HepG2 (cell line): ENCODE measurements at regions not wholly inside any gene's neighbourhood (a gene's known extent, or its start where the extent isn't known, plus 50 kb on each side); places are given as distances from the start of the nearest gene placed in this dataset.

Experiments used
- ATAC-seq: fragments of 200-7000 bp; cut with Tn5 transposase; 3 replicates; pipeline ENCODE4 v1.9.1; 2020; ENCODE audit warnings: mild to moderate bottlenecking, moderate library complexity
- BruUV-seq: library from RNA; stranded (reverse); fragments of 400-500 nt; replicated peaks from 2 replicates; lab custom pipeline; 2021; lab: Mats Ljungman, UMichigan
- CTCF ChIA-PET: fragments of 300-600 bp; formaldehyde crosslinking; extraction: SDS; loops from one replicate; lab custom pipeline; 2021; ENCODE audit warnings: low total read pairs, inconsistent platforms, low intra/inter-chr PET ratio; lab: Yijun Ruan, JAX
- POLR2A ChIA-PET: fragments of 350-600 bp; sonication (Branson Sonifier 250); formaldehyde crosslinking; loops from one replicate; lab custom pipeline; 2020; ENCODE audit warnings: antibody characterized with exemption, inconsistent platforms; lab: Yijun Ruan, JAX
- DNase-seq: peaks from one replicate; pipeline ENCODE4 v3.0.0-alpha.2; 2015; ENCODE audit warnings: low spot score
- FAIRE-seq: peaks from 3 replicates; lab custom pipeline; 2011; peaks lifted over from hg19 to GRCh38; lab: Jason Lieb, UNC
- H2AFZ ChIP-seq: one replicate; pipeline ENCODE4 v1.6.1; 2011; ENCODE audit warnings: low read length, inconsistent platforms
- H3K27ac ChIP-seq: fragments of 300-600 bp; 3 replicates; pipeline ENCODE4 v1.8.0; 2011; ENCODE audit warnings: mixed run types, mild to moderate bottlenecking, mixed read lengths, low read length, inconsistent platforms; ENCODE audit not compliant: insufficient read depth; ENCODE audit errors: extremely low read length
- H3K27me3 ChIP-seq, 2 experiments: fragments of 200-600 bp in 1 of 2; 2 replicates in 1 of 2; 3 replicates in 1 of 2; pipeline versions ENCODE4 v1.6.0 to v1.8.0; 2011; ENCODE audit warnings: low read length in 2 of 2, mild to moderate bottlenecking in 2 of 2, moderate library complexity in 2 of 2, inconsistent platforms in 1 of 2; ENCODE audit not compliant: insufficient read depth in 2 of 2, control insufficient read depth in 1 of 2
- H3K36me3 ChIP-seq, 2 experiments: fragments of 200-600 bp in 1 of 2; replicated peaks in 1 of 2; 2 replicates in 1 of 2; 3 replicates in 1 of 2; pipeline versions ENCODE4 v1.5.1 to v1.8.0; 2011; ENCODE audit warnings: low read length in 2 of 2, inconsistent platforms in 1 of 2; ENCODE audit not compliant: insufficient read depth in 2 of 2, control insufficient read depth in 1 of 2
- H3K4me1 ChIP-seq: 2 replicates; pipeline ENCODE4 v1.5.1; 2012; ENCODE audit warnings: low read length, inconsistent platforms; ENCODE audit not compliant: insufficient read depth
- H3K4me2 ChIP-seq: 2 replicates; pipeline ENCODE4 v1.6.0; 2011; ENCODE audit warnings: low read depth, low read length, inconsistent platforms
- H3K4me3 ChIP-seq, 3 experiments: fragments of 200-600 bp in 1 of 3; sonication (generic), shearing (Covaris generic) in 1 of 3; replicated peaks in 1 of 3; 2 replicates each; pipeline ENCODE4 v1.5.1; 2011 to 2016; ENCODE audit warnings: low read length in 3 of 3, inconsistent platforms in 2 of 3, low read depth in 2 of 3, mild to moderate bottlenecking in 2 of 3, control low read depth in 1 of 3, mixed read lengths in 1 of 3; ENCODE audit not compliant: insufficient read depth in 1 of 3
- H3K79me2 ChIP-seq: one replicate; pipeline ENCODE4 v1.6.1; 2011; ENCODE audit warnings: low read length, inconsistent platforms; ENCODE audit not compliant: insufficient read depth
- H3K9ac ChIP-seq: 2 replicates; pipeline ENCODE4 v1.6.0; 2011; ENCODE audit warnings: mild to moderate bottlenecking, low read depth, low read length, inconsistent platforms; ENCODE audit not compliant: insufficient read depth
- H3K9me3 ChIP-seq: 2 replicates; pipeline ENCODE4 v1.5.1; 2012; ENCODE audit warnings: mild to moderate bottlenecking, low read length
- H4K20me1 ChIP-seq: 2 replicates; pipeline ENCODE4 v1.6.0; 2011; ENCODE audit warnings: inconsistent platforms, mild to moderate bottlenecking, low read length, moderate library complexity; ENCODE audit not compliant: insufficient read depth
- ATF1 ChIP-seq: IDR thresholded peaks from 2 replicates; pipeline ENCODE4 v1.6.1; 2016; ENCODE audit warnings: mild to moderate bottlenecking, control low read depth
- FOXK1 ChIP-seq: sonication (generic); formaldehyde crosslinking; IDR thresholded peaks from 2 replicates; pipeline ENCODE4 v1.4.0; 2020; ENCODE audit warnings: low read depth, missing genetic modification reagents, borderline replicate concordance
- MEIS2 ChIP-seq: sonication (generic); formaldehyde crosslinking; IDR thresholded peaks from 2 replicates; pipeline ENCODE4 v1.9.0; 2021; ENCODE audit warnings: mild to moderate bottlenecking, missing genetic modification reagents
- MTF1 ChIP-seq: sonication (generic); formaldehyde crosslinking; IDR thresholded peaks from 2 replicates; pipeline ENCODE4 v1.5.0; 2020; ENCODE audit warnings: missing genetic modification reagents
- NRL ChIP-seq: sonication (generic); formaldehyde crosslinking; IDR thresholded peaks from 2 replicates; pipeline ENCODE4 v1.5.0; 2020; ENCODE audit warnings: missing genetic modification reagents, mild to moderate bottlenecking, moderate library complexity, borderline replicate concordance
- SCMH1 ChIP-seq: sonication (generic); formaldehyde crosslinking; IDR thresholded peaks from 2 replicates; pipeline ENCODE4 v1.9.0; 2021; ENCODE audit warnings: missing genetic modification reagents, mild to moderate bottlenecking, borderline replicate concordance
- SETDB1 ChIP-seq: sonication (generic); formaldehyde crosslinking; IDR thresholded peaks from 2 replicates; pipeline ENCODE4 v1.5.1; 2020; ENCODE audit warnings: missing genetic modification reagents, mild to moderate bottlenecking, borderline replicate concordance
- SP1 ChIP-seq, 2 experiments: fragments of 450-650 bp in 1 of 2; sonication (generic) in 1 of 2; formaldehyde crosslinking in 1 of 2; IDR thresholded peaks; 2 replicates each; pipeline versions ENCODE4 v1.4.0 to v1.6.1; 2016 to 2020; ENCODE audit warnings: missing genetic modification reagents in 1 of 2
- ZNF17 ChIP-seq: sonication (generic); formaldehyde crosslinking; IDR thresholded peaks from 2 replicates; pipeline ENCODE4 v1.5.0; 2020; ENCODE audit warnings: mild to moderate bottlenecking, missing genetic modification reagents
- ZNF296 ChIP-seq: sonication (generic); formaldehyde crosslinking; conservative IDR thresholded peaks from 2 replicates; pipeline ENCODE4 v1.5.0; 2020; ENCODE audit warnings: mild to moderate bottlenecking, missing genetic modification reagents
- ZNF326 ChIP-seq: sonication (generic); formaldehyde crosslinking; IDR thresholded peaks from 2 replicates; pipeline ENCODE4 v1.4.0; 2020; ENCODE audit warnings: missing genetic modification reagents, borderline replicate concordance
- ZNF644 ChIP-seq: IDR thresholded peaks from 2 replicates; pipeline ENCODE4 v1.6.1; 2016; ENCODE audit warnings: low read depth
- ZNF83 ChIP-seq: sonication (generic); formaldehyde crosslinking; IDR thresholded peaks from 2 replicates; pipeline ENCODE4 v1.4.0; 2020; ENCODE audit warnings: missing genetic modification reagents, mild to moderate bottlenecking, borderline replicate concordance
- WGBS: methylation state at CpG from one replicate; pipeline ENCODE4 v1.1.6; 2017; ENCODE audit warnings: low lambda C conversion rate; 5-methylcytosine and 5-hydroxymethylcytosine counted together
- in situ Hi-C: cut with HindIII; loops from 2 replicates; pipeline ENCODE4 v1.10.0; 2017; ENCODE audit warnings: low pct_unique_long_range_greater_than_20kb; ENCODE audit not compliant: extremely low pct_ligation_motif_present
- intact Hi-C: fragments of 100-400 bp; cut with micrococcal nuclease; formaldehyde crosslinking; loops from one replicate; pipeline ENCODE4 v1.10.0; 2022; ENCODE audit not compliant: unreplicated experiment
- TF ChIP-seq, protein P1 (sequence below): sonication (generic); formaldehyde crosslinking; IDR thresholded peaks from 2 replicates; pipeline ENCODE4 v1.5.1; 2020; ENCODE audit warnings: mild to moderate bottlenecking, moderate library complexity, missing genetic modification reagents
- TF ChIP-seq, protein P2 (sequence below): sonication (generic); formaldehyde crosslinking; conservative IDR thresholded peaks from 2 replicates; pipeline ENCODE4 v1.5.0; 2020; ENCODE audit warnings: missing genetic modification reagents
- TF ChIP-seq, protein P3 (sequence below): sonication (generic); formaldehyde crosslinking; IDR thresholded peaks from 2 replicates; pipeline ENCODE4 v1.9.0; 2021; ENCODE audit warnings: missing genetic modification reagents, borderline replicate concordance
- TF ChIP-seq, protein P4 (sequence below): sonication (generic); formaldehyde crosslinking; conservative IDR thresholded peaks from 2 replicates; pipeline ENCODE4 v1.4.0; 2020; ENCODE audit warnings: mild to moderate bottlenecking, missing genetic modification reagents, moderate library complexity

DNA sequence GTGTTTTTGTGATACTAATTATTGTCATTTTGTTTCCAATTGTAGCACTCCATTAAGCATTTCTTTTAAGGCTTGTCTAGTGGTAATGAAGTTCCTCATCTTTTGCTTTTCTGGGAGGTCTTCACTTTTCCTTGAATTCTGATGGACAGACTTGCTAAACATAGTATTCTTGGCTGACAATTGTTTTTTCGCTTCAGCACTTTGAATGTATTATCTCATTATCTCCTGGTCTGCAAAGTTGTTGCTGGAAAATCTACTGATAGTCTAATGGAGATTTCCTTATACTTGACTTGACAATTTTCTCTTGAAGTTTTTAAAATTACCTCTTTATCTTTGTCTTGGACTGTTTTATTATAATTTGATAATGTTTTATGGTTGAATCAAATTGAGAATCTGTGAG lies 147.5 kb downstream of the FAM174A start:
- Histone ChIP-seq H4K20me1 (no peaks in the 10 kb centered on the region), H3K9me3 (peaks cover 22% of the 10 kb centered on the region), H3K79me2 (no peaks in the 10 kb centered on the region), H3K9ac (no peak overlapping the region), H3K4me3 (no peak overlapping the region), H2AFZ (no peak overlapping the region), H3K4me2 (no peak overlapping the region), H3K27ac (no peak overlapping the region), H3K27me3 (no peaks in the 10 kb centered on the region), H3K36me3 (no peaks in the 10 kb centered on the region), H3K4me1 (no peaks in the 10 kb centered on the region)
- in situ Hi-C loops, result no loop called here
- BruUV-seq, result no TSS peak
- TF ChIP-seq, protein P1, sequence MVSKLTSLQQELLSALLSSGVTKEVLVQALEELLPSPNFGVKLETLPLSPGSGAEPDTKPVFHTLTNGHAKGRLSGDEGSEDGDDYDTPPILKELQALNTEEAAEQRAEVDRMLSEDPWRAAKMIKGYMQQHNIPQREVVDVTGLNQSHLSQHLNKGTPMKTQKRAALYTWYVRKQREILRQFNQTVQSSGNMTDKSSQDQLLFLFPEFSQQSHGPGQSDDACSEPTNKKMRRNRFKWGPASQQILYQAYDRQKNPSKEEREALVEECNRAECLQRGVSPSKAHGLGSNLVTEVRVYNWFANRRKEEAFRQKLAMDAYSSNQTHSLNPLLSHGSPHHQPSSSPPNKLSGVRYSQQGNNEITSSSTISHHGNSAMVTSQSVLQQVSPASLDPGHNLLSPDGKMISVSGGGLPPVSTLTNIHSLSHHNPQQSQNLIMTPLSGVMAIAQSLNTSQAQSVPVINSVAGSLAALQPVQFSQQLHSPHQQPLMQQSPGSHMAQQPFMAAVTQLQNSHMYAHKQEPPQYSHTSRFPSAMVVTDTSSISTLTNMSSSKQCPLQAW, result no peak
- TF ChIP-seq MEIS2 (no peak), MTF1 (CRISPR knock-in tag) (no peak), ZNF17 (CRISPR knock-in tag) (no peak), ZNF644 (no peak), NRL (CRISPR knock-in tag) (no peak), SP1 (IDR thresholded peaks at IDR 0.05) (no peak), SP1 (CRISPR knock-in tag; IDR thresholded peaks at IDR 0.05) (no peak), SCMH1 (no peak), ZNF326 (CRISPR knock-in tag) (no peak), ZNF83 (CRISPR knock-in tag) (no peak), ATF1 (CRISPR knock-in tag) (no peak), FOXK1 (CRISPR knock-in tag) (no peak), ZNF296 (CRISPR knock-in tag) (no peak), SETDB1 (CRISPR knock-in tag) (no peak)
- TF ChIP-seq, protein P2, sequence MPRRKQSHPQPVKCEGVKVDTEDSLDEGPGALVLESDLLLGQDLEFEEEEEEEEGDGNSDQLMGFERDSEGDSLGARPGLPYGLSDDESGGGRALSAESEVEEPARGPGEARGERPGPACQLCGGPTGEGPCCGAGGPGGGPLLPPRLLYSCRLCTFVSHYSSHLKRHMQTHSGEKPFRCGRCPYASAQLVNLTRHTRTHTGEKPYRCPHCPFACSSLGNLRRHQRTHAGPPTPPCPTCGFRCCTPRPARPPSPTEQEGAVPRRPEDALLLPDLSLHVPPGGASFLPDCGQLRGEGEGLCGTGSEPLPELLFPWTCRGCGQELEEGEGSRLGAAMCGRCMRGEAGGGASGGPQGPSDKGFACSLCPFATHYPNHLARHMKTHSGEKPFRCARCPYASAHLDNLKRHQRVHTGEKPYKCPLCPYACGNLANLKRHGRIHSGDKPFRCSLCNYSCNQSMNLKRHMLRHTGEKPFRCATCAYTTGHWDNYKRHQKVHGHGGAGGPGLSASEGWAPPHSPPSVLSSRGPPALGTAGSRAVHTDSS, result no peak
- TF ChIP-seq, protein P3, sequence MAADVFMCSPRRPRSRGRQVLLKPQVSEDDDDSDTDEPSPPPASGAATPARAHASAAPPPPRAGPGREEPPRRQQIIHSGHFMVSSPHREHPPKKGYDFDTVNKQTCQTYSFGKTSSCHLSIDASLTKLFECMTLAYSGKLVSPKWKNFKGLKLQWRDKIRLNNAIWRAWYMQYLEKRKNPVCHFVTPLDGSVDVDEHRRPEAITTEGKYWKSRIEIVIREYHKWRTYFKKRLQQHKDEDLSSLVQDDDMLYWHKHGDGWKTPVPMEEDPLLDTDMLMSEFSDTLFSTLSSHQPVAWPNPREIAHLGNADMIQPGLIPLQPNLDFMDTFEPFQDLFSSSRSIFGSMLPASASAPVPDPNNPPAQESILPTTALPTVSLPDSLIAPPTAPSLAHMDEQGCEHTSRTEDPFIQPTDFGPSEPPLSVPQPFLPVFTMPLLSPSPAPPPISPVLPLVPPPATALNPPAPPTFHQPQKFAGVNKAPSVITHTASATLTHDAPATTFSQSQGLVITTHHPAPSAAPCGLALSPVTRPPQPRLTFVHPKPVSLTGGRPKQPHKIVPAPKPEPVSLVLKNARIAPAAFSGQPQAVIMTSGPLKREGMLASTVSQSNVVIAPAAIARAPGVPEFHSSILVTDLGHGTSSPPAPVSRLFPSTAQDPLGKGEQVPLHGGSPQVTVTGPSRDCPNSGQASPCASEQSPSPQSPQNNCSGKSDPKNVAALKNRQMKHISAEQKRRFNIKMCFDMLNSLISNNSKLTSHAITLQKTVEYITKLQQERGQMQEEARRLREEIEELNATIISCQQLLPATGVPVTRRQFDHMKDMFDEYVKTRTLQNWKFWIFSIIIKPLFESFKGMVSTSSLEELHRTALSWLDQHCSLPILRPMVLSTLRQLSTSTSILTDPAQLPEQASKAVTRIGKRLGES, result no peak
- TF ChIP-seq, protein P4, sequence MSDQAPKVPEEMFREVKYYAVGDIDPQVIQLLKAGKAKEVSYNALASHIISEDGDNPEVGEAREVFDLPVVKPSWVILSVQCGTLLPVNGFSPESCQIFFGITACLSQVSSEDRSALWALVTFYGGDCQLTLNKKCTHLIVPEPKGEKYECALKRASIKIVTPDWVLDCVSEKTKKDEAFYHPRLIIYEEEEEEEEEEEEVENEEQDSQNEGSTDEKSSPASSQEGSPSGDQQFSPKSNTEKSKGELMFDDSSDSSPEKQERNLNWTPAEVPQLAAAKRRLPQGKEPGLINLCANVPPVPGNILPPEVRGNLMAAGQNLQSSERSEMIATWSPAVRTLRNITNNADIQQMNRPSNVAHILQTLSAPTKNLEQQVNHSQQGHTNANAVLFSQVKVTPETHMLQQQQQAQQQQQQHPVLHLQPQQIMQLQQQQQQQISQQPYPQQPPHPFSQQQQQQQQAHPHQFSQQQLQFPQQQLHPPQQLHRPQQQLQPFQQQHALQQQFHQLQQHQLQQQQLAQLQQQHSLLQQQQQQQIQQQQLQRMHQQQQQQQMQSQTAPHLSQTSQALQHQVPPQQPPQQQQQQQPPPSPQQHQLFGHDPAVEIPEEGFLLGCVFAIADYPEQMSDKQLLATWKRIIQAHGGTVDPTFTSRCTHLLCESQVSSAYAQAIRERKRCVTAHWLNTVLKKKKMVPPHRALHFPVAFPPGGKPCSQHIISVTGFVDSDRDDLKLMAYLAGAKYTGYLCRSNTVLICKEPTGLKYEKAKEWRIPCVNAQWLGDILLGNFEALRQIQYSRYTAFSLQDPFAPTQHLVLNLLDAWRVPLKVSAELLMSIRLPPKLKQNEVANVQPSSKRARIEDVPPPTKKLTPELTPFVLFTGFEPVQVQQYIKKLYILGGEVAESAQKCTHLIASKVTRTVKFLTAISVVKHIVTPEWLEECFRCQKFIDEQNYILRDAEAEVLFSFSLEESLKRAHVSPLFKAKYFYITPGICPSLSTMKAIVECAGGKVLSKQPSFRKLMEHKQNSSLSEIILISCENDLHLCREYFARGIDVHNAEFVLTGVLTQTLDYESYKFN (CRISPR knock-in tag), result no peak
- POLR2A ChIA-PET, result no interaction called here
- 0% methylated on average over 1 of the region's 1 CpG for WGBS
- FAIRE-seq (no peak), DNase-seq (no peak), ATAC-seq (no peak)
- intact Hi-C loops, result no loop called here
- CTCF ChIA-PET, result no interaction called here
